GM23338 (cell line): ENCODE measurements at regions not wholly inside any gene's neighbourhood (a gene's known extent, or its start where the extent isn't known, plus 50 kb on each side); places are given as distances from the start of the nearest gene placed in this dataset.

Source experiments
- EZH2 ChIP-seq: fragments of 200-600 bp; sonication (generic); IDR thresholded peaks from one replicate; pipeline ENCODE4 v1.8.0; 2017; ENCODE audit warnings: antibody characterized with exemption, mild to moderate bottlenecking, low read depth; ENCODE audit not compliant: unreplicated experiment
- NANOG ChIP-seq: IDR thresholded peaks from 2 replicates; pipeline ENCODE4 v1.6.1; 2016; ENCODE audit warnings: antibody characterized with exemption, borderline replicate concordance
- POLR2AphosphoS5 ChIP-seq: IDR thresholded peaks from 2 replicates; pipeline ENCODE4 v1.6.1; 2016; ENCODE audit warnings: antibody characterized with exemption, low read depth
- STAT1 ChIP-seq: IDR thresholded peaks from one replicate; pipeline ENCODE4 v1.6.1; 2016; ENCODE audit warnings: antibody characterized with exemption; ENCODE audit not compliant: unreplicated experiment
- ZNF331 ChIP-seq: fragments of 250-450 bp; sonication (Bioruptor Pico); IDR thresholded peaks from 2 replicates; pipeline ENCODE4 v1.5.0; 2020; ENCODE audit warnings: low read depth, mild to moderate bottlenecking, moderate library complexity
- TF ChIP-seq, protein P1 (sequence below), 2 experiments: fragments of 200-600 bp in 1 of 2; sonication (generic) in 1 of 2; conservative IDR thresholded peaks; 2 replicates each; pipeline versions ENCODE4 v1.5.1 to v1.6.1; 2016 to 2017; ENCODE audit warnings: antibody characterized with exemption in 2 of 2, low read depth in 2 of 2, mild to moderate bottlenecking in 2 of 2, moderate library complexity in 1 of 2
- TF ChIP-seq, protein P2 (sequence below): IDR thresholded peaks from one replicate; pipeline ENCODE4 v1.6.1; 2018; ENCODE audit warnings: antibody characterized with exemption; ENCODE audit not compliant: unreplicated experiment

DNA sequence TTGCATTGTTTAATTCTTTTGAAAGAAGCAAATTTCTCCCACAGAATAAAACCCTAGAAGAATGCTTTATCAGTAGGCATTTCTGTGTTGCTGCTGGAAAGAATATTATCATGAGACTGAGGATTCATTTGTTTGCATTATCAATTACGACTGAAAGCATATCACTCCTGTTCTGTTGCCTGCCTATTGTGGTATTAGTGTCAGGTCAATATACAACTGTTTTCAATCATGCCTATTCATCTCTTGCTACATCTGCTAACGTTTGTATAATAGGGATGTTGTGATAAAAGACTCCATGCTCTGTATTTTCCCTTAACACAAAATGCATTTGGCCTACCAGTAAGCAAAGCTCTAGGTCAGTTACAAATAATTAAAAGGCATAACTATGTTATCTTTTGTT lies 221.5 kb downstream of the PTPRC start:
- TF ChIP-seq POLR2AphosphoS5 (no peak), EZH2 (no peak), NANOG (no peak), STAT1 (no peak), ZNF331 (CRISPR knock-in tag) (no peak)
- TF ChIP-seq, protein P1, sequence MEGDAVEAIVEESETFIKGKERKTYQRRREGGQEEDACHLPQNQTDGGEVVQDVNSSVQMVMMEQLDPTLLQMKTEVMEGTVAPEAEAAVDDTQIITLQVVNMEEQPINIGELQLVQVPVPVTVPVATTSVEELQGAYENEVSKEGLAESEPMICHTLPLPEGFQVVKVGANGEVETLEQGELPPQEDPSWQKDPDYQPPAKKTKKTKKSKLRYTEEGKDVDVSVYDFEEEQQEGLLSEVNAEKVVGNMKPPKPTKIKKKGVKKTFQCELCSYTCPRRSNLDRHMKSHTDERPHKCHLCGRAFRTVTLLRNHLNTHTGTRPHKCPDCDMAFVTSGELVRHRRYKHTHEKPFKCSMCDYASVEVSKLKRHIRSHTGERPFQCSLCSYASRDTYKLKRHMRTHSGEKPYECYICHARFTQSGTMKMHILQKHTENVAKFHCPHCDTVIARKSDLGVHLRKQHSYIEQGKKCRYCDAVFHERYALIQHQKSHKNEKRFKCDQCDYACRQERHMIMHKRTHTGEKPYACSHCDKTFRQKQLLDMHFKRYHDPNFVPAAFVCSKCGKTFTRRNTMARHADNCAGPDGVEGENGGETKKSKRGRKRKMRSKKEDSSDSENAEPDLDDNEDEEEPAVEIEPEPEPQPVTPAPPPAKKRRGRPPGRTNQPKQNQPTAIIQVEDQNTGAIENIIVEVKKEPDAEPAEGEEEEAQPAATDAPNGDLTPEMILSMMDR (conservative IDR thresholded peaks at IDR 0.05; ENCODE audit: low read depth in 2 of 2): no peak
- TF ChIP-seq, protein P2, sequence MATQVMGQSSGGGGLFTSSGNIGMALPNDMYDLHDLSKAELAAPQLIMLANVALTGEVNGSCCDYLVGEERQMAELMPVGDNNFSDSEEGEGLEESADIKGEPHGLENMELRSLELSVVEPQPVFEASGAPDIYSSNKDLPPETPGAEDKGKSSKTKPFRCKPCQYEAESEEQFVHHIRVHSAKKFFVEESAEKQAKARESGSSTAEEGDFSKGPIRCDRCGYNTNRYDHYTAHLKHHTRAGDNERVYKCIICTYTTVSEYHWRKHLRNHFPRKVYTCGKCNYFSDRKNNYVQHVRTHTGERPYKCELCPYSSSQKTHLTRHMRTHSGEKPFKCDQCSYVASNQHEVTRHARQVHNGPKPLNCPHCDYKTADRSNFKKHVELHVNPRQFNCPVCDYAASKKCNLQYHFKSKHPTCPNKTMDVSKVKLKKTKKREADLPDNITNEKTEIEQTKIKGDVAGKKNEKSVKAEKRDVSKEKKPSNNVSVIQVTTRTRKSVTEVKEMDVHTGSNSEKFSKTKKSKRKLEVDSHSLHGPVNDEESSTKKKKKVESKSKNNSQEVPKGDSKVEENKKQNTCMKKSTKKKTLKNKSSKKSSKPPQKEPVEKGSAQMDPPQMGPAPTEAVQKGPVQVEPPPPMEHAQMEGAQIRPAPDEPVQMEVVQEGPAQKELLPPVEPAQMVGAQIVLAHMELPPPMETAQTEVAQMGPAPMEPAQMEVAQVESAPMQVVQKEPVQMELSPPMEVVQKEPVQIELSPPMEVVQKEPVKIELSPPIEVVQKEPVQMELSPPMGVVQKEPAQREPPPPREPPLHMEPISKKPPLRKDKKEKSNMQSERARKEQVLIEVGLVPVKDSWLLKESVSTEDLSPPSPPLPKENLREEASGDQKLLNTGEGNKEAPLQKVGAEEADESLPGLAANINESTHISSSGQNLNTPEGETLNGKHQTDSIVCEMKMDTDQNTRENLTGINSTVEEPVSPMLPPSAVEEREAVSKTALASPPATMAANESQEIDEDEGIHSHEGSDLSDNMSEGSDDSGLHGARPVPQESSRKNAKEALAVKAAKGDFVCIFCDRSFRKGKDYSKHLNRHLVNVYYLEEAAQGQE: no peak
